Astrocyte of the cerebellum (primary cell): ENCODE measurements at regions not wholly inside any gene's neighbourhood (a gene's known extent, or its start where the extent isn't known, plus 50 kb on each side); places are given as distances from the start of the nearest gene placed in this dataset.

ENCODE experiments used
- DNase-seq: peaks from one replicate; pipeline ENCODE4 v3.0.0-alpha.2; 2011; ENCODE audit warnings: low read depth
- H3K4me3 ChIP-seq: 2 replicates; pipeline ENCODE4 v1.5.1; 2011; ENCODE audit warnings: mild to moderate bottlenecking, low read depth, low read length, moderate library complexity
- in situ Hi-C: cut with HindIII; loops from 2 replicates; pipeline ENCODE4 v1.10.0; 2017; ENCODE audit warnings: low sequenced_read_pairs
- TF ChIP-seq, protein P1 (sequence below): IDR thresholded peaks from 2 replicates; pipeline ENCODE4 v1.5.1; 2012; ENCODE audit warnings: low read length, low read depth, moderate library complexity, mild to moderate bottlenecking; ENCODE audit errors: missing control alignments

DNA sequence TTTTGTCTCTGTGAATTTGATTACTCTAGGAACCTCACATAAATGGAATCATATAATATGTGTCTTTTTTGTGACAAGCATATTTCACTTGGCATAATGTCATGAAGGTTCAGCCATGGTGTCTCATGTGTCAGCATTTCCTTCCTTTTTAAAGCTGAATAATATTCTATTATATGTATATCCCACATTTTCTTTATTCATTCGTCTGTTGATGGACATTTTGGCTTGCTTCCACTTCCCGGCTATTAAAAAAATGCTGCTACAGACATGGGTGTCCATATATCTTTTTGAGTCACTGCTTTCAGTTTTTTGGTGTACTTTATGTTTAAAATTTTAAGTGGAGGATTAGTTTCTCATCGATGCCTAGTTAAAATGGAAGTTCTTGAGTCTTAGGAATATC lies 59.8 kb upstream of the C5orf63 start:
- no peak for DNase-seq
- H3K4me3 ChIP-seq: no peak overlapping the region
- in situ Hi-C loops: no loop called here
- TF ChIP-seq, protein P1, sequence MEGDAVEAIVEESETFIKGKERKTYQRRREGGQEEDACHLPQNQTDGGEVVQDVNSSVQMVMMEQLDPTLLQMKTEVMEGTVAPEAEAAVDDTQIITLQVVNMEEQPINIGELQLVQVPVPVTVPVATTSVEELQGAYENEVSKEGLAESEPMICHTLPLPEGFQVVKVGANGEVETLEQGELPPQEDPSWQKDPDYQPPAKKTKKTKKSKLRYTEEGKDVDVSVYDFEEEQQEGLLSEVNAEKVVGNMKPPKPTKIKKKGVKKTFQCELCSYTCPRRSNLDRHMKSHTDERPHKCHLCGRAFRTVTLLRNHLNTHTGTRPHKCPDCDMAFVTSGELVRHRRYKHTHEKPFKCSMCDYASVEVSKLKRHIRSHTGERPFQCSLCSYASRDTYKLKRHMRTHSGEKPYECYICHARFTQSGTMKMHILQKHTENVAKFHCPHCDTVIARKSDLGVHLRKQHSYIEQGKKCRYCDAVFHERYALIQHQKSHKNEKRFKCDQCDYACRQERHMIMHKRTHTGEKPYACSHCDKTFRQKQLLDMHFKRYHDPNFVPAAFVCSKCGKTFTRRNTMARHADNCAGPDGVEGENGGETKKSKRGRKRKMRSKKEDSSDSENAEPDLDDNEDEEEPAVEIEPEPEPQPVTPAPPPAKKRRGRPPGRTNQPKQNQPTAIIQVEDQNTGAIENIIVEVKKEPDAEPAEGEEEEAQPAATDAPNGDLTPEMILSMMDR: no peak

DNA sequence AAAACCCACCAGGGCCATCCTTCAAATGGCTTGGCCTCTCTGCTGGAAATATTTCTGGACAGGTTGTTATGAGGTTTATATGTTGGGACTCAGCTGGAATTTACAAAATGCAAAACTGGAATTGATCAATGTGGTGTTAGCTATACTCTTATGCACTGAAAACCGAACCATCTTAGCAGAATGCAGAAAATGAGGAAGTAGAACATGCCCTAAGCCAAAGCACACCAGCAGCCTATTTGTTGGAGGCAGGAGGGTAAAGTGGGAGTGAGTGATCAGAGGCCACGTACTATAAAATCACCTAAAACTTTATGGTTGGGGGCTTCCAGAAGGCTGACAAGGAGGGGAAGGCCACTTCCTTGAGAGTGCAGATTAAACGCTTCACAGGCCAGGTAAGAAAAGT lies 63.6 kb upstream of the C5orf63 start:
- DNase-seq: no peak
- no peak overlapping the region for H3K4me3 ChIP-seq
- TF ChIP-seq, protein P1: no peak
- in situ Hi-C loops: no loop called here

DNA sequence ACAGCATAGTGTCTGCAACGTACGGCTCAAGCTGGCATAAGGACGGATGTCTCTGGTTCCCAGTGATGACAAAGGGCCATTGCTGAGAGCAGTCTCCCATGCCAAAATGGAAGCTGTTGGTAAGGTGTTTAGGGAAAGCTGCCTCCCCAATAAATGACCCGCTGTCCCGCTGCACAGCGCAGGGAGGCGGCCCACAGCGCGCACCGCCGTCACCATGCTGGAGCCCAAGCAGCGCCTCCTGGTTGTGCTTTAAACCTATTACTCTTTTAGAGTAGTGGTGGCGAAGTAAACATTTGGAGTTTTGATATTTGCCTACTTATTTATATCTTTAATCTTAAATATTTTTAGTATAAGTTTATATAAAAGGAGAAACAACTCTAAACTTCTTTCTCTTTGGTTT lies 70.4 kb upstream of the C5orf63 start:
- no peak overlapping the region for H3K4me3 ChIP-seq

DNA sequence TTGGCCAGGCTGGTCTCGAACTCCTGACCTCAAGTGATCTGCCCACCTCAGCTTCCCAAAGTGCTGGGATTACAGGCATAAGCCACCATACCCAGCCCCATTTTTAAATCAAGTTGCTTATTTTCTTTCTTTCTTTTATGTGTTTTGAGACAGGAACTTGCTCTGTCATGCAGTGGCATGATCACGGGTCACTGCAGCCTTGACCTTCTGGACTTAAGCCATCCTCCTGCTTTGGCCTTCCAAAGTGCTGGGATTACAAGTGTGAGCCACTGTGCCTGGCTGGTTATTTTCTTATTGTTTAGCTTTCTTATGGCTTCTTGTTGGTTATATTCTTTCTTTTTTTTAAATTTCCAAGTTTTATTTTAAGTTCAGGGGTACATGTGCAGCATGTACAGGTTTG lies 79.7 kb upstream of the C5orf63 start:
- in situ Hi-C loops: no loop called here
- TF ChIP-seq, protein P1: no peak
- DNase-seq: no peak
- no peak overlapping the region for H3K4me3 ChIP-seq

More for the DNA sequence above, 70.4 kb upstream of the C5orf63 start:
- TF ChIP-seq, protein P1: no peak
- in situ Hi-C loops: no loop called here
- DNase-seq: no peak

DNA sequence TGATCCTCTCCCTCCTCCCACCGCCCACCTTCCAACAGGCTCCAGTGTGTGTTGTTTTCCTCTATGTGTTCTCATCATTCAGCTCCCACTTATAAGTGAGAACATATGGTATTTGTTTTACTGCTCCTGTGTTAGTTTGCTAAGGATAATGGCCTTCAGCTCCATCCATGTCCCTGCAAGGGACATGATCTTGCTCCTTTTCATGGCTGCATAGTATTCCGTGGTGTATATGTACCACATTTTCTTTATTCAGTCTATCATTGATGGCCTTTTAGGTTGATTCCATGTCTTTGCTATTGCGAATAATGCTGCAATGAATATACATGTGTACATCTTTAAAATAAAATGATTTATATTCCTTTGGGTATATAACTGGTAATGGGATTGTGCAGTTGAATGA lies 80.2 kb upstream of the C5orf63 start:
- in situ Hi-C loops: no loop called here
- H3K4me3 ChIP-seq: no peak overlapping the region
- TF ChIP-seq, protein P1: no peak
- DNase-seq: no peak

DNA sequence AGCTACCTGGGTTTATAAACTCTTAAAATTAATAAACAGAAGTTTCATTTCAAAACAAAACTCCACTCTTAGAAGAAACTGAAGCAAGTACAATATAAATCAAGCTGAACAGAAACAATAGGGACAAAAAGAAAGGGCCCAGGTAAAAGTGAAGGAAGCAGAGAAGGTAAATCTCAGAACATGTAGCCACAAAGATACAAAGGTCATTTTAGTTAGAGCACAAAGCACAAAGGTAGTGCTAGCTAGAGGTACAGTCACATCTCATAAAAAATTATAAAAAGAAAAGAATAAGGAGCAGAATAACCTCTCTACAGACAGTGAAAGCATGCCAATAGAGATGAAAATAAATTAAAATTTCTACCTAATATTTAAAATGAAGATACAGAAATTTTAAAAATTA lies 90.4 kb upstream of the C5orf63 start:
- TF ChIP-seq, protein P1: no peak
- in situ Hi-C loops: no loop called here
- DNase-seq: no peak
- no peak overlapping the region for H3K4me3 ChIP-seq
